Kidney (tissue), 13 donors: ENCODE measurements at regions not wholly inside any gene's neighbourhood (a gene's known extent, or its start where the extent isn't known, plus 50 kb on each side); places are given as distances from the start of the nearest gene placed in this dataset.

Experiments used
- DNase-seq, 5 donors: peaks; one replicate each; pipeline ENCODE4 v3.0.0-alpha.2; 2013 to 2020
- FAIRE-seq: peaks from 2 replicates; lab custom pipeline; 2012; peaks lifted over from hg19 to GRCh38; lab: Jason Lieb, UNC
- H3K27ac ChIP-seq, 2 donors: one replicate each; pipeline ENCODE4 v1.7.0; 2013; ENCODE audit warnings: low read depth in 2 of 2, low read length in 2 of 2, inconsistent platforms in 1 of 2
- H3K27me3 ChIP-seq: one replicate; pipeline ENCODE4 v1.7.1; 2013; ENCODE audit warnings: low read length, inconsistent platforms; ENCODE audit not compliant: control insufficient read depth, insufficient read depth
- H3K36me3 ChIP-seq, 3 donors: one replicate each; pipeline versions ENCODE4 v1.7.0 to v1.7.1; 2013; ENCODE audit warnings: low read length in 3 of 3, control low read depth in 1 of 3, inconsistent platforms in 1 of 3; ENCODE audit not compliant: insufficient read depth in 3 of 3, control insufficient read depth in 2 of 3
- H3K4me1 ChIP-seq, 3 donors: one replicate each; pipeline versions ENCODE4 v1.7.0 to v1.7.1; 2013; ENCODE audit warnings: low read length in 3 of 3, inconsistent platforms in 1 of 3, low read depth in 1 of 3; ENCODE audit not compliant: control insufficient read depth in 2 of 3, insufficient read depth in 2 of 3
- H3K4me3 ChIP-seq, 3 donors: one replicate each; pipeline versions ENCODE4 v1.7.0 to v1.8.1; 2013; ENCODE audit warnings: low read length in 3 of 3, control low read depth in 1 of 3, inconsistent platforms in 1 of 3
- H3K9ac ChIP-seq, 3 donors: one replicate each; pipeline versions ENCODE4 v1.7.0 to v1.7.1; 2013; ENCODE audit warnings: low read length in 3 of 3, control low read depth in 1 of 3, inconsistent platforms in 1 of 3
- H3K9me3 ChIP-seq, 3 donors: one replicate each; pipeline versions ENCODE4 v1.7.0 to v1.7.1; 2013; ENCODE audit warnings: low read length in 3 of 3, control low read depth in 1 of 3, inconsistent platforms in 1 of 3; ENCODE audit not compliant: control insufficient read depth in 2 of 3, insufficient read depth in 1 of 3
- intact Hi-C: fragments of 100-400 bp; cut with DNase I; formaldehyde crosslinking; loops from one replicate; pipeline ENCODE4 v1.11.1; 2022
- TF ChIP-seq, protein P1 (sequence below): IDR thresholded peaks from 3 replicates; pipeline ENCODE4 v1.5.1; 2012; ENCODE audit warnings: mild to moderate bottlenecking, moderate library complexity, borderline replicate concordance; ENCODE audit not compliant: insufficient read depth; ENCODE audit errors: extremely low read depth
- donor health status: control.
- donor health status: control.
- donor health status: control.
- donor health status: control.
- donor health status: control.
- donor health status: DM: yes; HTN: yes; CAD: no.
- donor health status: Normal renal cell carcinoma (clear cell type).

- Histone ChIP-seq H3K4me1 (no peaks in the 10 kb centered on the region), H3K27me3 (no peaks in the 10 kb centered on the region), H3K9ac (no peak overlapping the region), H3K9me3 (peaks cover 0 to 2% (median 0%) of the 10 kb centered on the region in 3 donors), H3K4me3 (no peak overlapping the region), H3K27ac (no peak overlapping the region), H3K36me3 (no peaks in the 10 kb centered on the region)
- DNase-seq, result no peak
- intact Hi-C loops, result no loop called here
- no peak for FAIRE-seq
- TF ChIP-seq, protein P1, sequence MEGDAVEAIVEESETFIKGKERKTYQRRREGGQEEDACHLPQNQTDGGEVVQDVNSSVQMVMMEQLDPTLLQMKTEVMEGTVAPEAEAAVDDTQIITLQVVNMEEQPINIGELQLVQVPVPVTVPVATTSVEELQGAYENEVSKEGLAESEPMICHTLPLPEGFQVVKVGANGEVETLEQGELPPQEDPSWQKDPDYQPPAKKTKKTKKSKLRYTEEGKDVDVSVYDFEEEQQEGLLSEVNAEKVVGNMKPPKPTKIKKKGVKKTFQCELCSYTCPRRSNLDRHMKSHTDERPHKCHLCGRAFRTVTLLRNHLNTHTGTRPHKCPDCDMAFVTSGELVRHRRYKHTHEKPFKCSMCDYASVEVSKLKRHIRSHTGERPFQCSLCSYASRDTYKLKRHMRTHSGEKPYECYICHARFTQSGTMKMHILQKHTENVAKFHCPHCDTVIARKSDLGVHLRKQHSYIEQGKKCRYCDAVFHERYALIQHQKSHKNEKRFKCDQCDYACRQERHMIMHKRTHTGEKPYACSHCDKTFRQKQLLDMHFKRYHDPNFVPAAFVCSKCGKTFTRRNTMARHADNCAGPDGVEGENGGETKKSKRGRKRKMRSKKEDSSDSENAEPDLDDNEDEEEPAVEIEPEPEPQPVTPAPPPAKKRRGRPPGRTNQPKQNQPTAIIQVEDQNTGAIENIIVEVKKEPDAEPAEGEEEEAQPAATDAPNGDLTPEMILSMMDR, result no peak
Observed at GRCh38 chr2:74751981-74752851, 81.7 kb upstream of the HK2 start.

- FAIRE-seq, result no peak
- H3K27me3 ChIP-seq, result no peaks in the 10 kb centered on the region
- H3K9me3 ChIP-seq, result peaks cover 0 to 3% (median 2%) of the 10 kb centered on the region in 3 donors
- TF ChIP-seq, protein P1, result no peak
- intact Hi-C loops, result no loop called here
- H3K36me3 ChIP-seq, result no peaks in the 10 kb centered on the region
- no peak overlapping the region for H3K9ac ChIP-seq
- DNase-seq, result no peak
- H3K4me3 ChIP-seq, result no peak overlapping the region
- no peak overlapping the region for H3K27ac ChIP-seq
- H3K4me1 ChIP-seq, result no peaks in the 10 kb centered on the region
Observed at GRCh38 chr2:74755386-74755785, 78.5 kb upstream of the HK2 start.

DNA sequence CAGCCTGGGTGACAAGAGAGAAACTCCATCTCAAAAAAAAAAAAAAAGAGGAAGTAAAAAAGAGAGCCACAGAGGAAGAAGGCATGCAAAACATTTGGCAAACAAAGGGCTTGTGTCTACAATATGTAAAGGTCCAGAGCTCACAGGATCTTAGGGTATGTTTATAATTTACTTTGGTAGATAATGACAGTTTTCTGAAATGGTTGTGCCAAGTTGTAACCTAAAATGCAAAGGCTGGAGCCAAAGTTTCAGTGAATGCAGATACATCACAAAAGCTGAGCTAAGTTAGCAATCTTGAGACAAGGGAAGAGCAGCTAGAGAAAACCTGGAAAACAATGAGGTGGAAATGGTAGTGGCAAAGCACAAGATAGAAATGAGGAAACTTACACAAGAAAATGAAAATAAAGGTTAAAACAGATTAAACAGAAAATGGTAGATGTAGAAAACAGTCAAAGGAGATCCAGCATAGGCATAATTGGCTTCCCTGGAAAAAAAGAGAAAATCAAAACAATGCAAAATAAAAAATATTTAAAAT lies 77.5 kb upstream of the HK2 start:
- TF ChIP-seq, protein P1, result no peak
- intact Hi-C loops, result no loop called here
- FAIRE-seq, result no peak
- H3K27me3 ChIP-seq, result no peaks in the 10 kb centered on the region
- H3K27ac ChIP-seq, result no peak overlapping the region
- DNase-seq, result no peak
- H3K4me1 ChIP-seq, result no peaks in the 10 kb centered on the region
- peaks cover 0 to 3% (median 2%) of the 10 kb centered on the region in 3 donors for H3K9me3 ChIP-seq
- H3K36me3 ChIP-seq, result no peaks in the 10 kb centered on the region
- no peak overlapping the region for H3K4me3 ChIP-seq
- H3K9ac ChIP-seq, result no peak overlapping the region
